ENCODE measurements at regions not wholly inside any gene's neighbourhood (a gene's known extent, or its start where the extent isn't known, plus 50 kb on each side); places are given as distances from the start of the nearest gene placed in this dataset.
"Not testable (repeated sequence)": the region's sequence is repeated elsewhere in the genome, so short reads cannot be mapped to it uniquely, and the experiment has no call there.

GRCh38 chr3:8147711-8148110 lies 353.9 kb upstream of the LMCD1 start:
- DNase-seq, result no peak

GRCh38 chr3:8152821-8153418 lies 348.7 kb upstream of the LMCD1 start:
- DNase-seq, result no peak

- no peak for DNase-seq
Observed at GRCh38 chr3:8153800-8154199, 347.8 kb upstream of the LMCD1 start.

GRCh38 chr3:8154617-8155016 lies 347.0 kb upstream of the LMCD1 start:
- DNase-seq, result no peak

GRCh38 chr3:8156138-8156537 lies 345.5 kb upstream of the LMCD1 start:
- DNase-seq, result no peak

- DNase-seq, result no peak
Observed at GRCh38 chr3:8156831-8157230, 344.8 kb upstream of the LMCD1 start.

GRCh38 chr3:8157640-8158039 lies 344.0 kb upstream of the LMCD1 start:
- no peak for DNase-seq

- no peak for DNase-seq
Observed at GRCh38 chr3:8164145-8164544, 337.5 kb upstream of the LMCD1 start.

- no peak for DNase-seq
Observed at GRCh38 chr3:8166014-8166413, 335.6 kb upstream of the LMCD1 start.

GRCh38 chr3:8170971-8171508 lies 330.6 kb upstream of the LMCD1 start:
- DNase-seq, result no peak

GRCh38 chr3:8173892-8174291 lies 327.7 kb upstream of the LMCD1 start:
- DNase-seq, result no peak

- not testable (repeated sequence) for DNase-seq
Observed at GRCh38 chr3:8176759-8177483, 324.7 kb upstream of the LMCD1 start.

GRCh38 chr3:8178516-8178915 lies 323.1 kb upstream of the LMCD1 start:
- not testable (repeated sequence) for DNase-seq

GRCh38 chr3:8182904-8183303 lies 318.7 kb upstream of the LMCD1 start:
- no peak for DNase-seq

GRCh38 chr3:8183627-8184026 lies 318.0 kb upstream of the LMCD1 start:
- DNase-seq, result peak; percentile 58

- DNase-seq, result no peak
Observed at GRCh38 chr3:8186213-8186612, 315.4 kb upstream of the LMCD1 start.

GRCh38 chr3:8187996-8188395 lies 313.6 kb upstream of the LMCD1 start:
- no peak for DNase-seq

- DNase-seq, result no peak
Observed at GRCh38 chr3:8189051-8189450, 312.6 kb upstream of the LMCD1 start.

GRCh38 chr3:8191406-8191805 lies 310.2 kb upstream of the LMCD1 start:
- DNase-seq, result peak; percentile 9

- no peak for DNase-seq
Observed at GRCh38 chr3:8197384-8197783, 304.2 kb upstream of the LMCD1 start.

GRCh38 chr3:8198605-8199004 lies 303.0 kb upstream of the LMCD1 start:
- no peak for DNase-seq

- DNase-seq, result no peak
Observed at GRCh38 chr3:8200996-8201395, 300.6 kb upstream of the LMCD1 start.

- no peak for DNase-seq
Observed at GRCh38 chr3:8201886-8202285, 299.7 kb upstream of the LMCD1 start.

- DNase-seq, result no peak
Observed at GRCh38 chr3:8204331-8204730, 297.3 kb upstream of the LMCD1 start.
